Activated T-cell treated with anti-CD3 and anti-CD28 coated beads for 24 hours (primary cell): ENCODE measurements at regions not wholly inside any gene's neighbourhood (a gene's known extent, or its start where the extent isn't known, plus 50 kb on each side); places are given as distances from the start of the nearest gene placed in this dataset.

ENCODE experiments used
- DNase-seq: peaks from one replicate; pipeline ENCODE4 v3.0.0-alpha.2; 2020; ENCODE audit warnings: low read depth

- DNase-seq = no peak
These were observed 87.2 kb upstream of the RGS17 start for GRCh38 chr6:153218184-153218792.

GRCh38 chr6:153216789-153217188 is 85.7 kb upstream of the RGS17 start:
- DNase-seq = no peak

- DNase-seq = no peak
These were observed 84.2 kb upstream of the RGS17 start for GRCh38 chr6:153215242-153215641.

GRCh38 chr6:153214436-153214835 is 83.4 kb upstream of the RGS17 start:
- DNase-seq = no peak

GRCh38 chr6:153210083-153210482 is 79.0 kb upstream of the RGS17 start:
- no peak for DNase-seq

GRCh38 chr6:153208706-153209105 is 77.6 kb upstream of the RGS17 start:
- DNase-seq = no peak

- no peak for DNase-seq
These were observed 76.5 kb upstream of the RGS17 start for GRCh38 chr6:153207617-153208016.

- no peak for DNase-seq
These were observed 75.9 kb upstream of the RGS17 start for GRCh38 chr6:153207006-153207405.

- DNase-seq = no peak
These were observed 62.1 kb upstream of the RGS17 start for GRCh38 chr6:153192943-153193885.

GRCh38 chr6:153183925-153184324 is 52.8 kb upstream of the RGS17 start:
- DNase-seq = no peak
